HG03442 (cell line): ENCODE measurements at regions not wholly inside any gene's neighbourhood (a gene's known extent, or its start where the extent isn't known, plus 50 kb on each side); places are given as distances from the start of the nearest gene placed in this dataset.

Experiments
- ATAC-seq: cut with Tn5 transposase; IDR thresholded peaks from one replicate; pipeline ENCODE4 v1.9.1; 2021; ENCODE audit warnings: mild to moderate bottlenecking, moderate library complexity; ENCODE audit not compliant: unreplicated experiment

DNA sequence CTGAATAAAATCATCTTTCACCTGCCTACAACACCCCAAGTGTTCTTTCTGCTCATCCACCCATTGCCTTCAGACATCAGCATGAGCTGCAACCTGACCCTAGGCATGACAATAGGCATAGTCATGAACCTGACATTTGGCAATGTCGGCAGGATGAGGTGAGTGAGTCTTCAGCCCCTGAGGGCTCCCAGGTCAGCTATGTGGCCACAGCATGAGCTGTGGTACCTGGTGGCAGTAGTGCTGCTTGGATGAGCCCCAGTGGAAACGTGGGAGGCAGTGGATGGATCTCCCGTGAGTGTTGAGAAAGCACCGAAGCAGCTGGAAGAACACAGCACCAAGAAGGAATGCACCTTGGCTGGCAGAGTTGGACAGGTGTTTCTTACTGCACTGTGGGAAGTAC lies 334.8 kb upstream of the FAR2 start:
- no peak for ATAC-seq

DNA sequence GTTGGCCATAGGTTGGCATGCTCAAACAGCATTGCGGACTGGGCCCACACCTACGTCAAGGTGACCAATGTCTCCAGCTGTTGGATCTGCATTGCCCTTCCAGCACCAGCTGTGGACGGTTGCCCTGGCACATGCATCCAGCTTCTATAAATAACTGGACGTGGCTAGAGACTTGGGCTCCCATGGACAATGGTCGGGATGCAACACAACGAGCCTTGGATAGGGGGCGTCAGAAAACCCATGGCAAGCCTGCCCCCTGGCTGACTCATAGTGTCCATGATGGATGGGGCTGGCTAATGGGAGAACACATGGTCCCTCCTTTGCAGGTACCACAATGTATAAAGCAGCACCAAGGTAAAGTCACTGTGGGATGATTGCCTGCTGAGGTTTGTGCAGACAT lies 331.6 kb upstream of the FAR2 start:
- no peak for ATAC-seq

DNA sequence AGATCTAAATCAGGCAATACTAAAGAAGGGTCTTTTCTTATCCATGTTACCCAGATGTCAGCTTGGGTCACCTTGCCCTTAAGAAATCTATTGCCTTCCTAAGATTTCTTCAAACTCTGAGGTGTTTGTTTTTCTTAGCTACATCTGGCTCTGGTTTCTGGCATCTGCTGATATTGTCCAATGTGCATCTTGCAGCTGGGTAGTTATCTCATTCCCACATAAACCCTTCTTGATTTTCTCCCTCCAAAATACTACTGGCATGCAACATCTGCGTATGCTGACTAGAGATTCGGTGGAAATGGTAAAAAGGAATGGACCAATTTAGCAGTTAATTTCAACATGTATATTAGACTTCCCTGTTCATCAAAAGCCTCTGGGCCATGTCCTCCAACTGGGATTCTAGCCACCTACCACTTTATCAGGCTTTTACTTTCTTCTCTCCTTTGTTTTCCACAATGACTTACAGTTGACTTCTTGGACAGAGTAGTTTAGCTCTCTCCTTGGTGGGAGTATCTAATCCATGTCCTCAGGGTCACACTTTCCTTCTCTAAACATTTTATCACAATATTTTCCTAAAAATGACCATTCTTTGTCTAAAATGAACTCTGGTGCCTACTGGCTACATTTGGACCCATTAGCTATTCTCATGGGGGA lies 324.8 kb upstream of the FAR2 start:
- ATAC-seq, result no peak

DNA sequence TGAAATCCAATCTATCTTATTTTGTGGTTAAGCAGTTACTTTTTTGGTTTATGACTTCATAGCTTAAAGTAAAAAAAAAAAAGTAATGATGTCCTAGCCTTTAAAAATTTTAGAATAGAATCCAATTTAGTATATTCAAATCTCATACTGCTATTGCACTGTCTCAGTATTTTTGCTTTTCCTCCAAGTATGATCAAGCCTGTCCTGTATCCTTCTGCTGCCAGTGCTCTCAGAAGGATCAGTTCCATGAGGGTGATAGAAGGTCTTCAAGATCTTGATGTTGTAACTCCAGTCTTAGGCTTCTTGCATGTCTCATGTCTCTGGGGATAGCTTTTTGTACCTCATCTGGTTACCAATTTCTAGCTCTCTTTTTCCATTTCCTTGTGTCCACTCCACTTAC lies 324.2 kb upstream of the FAR2 start:
- ATAC-seq, result no peak

DNA sequence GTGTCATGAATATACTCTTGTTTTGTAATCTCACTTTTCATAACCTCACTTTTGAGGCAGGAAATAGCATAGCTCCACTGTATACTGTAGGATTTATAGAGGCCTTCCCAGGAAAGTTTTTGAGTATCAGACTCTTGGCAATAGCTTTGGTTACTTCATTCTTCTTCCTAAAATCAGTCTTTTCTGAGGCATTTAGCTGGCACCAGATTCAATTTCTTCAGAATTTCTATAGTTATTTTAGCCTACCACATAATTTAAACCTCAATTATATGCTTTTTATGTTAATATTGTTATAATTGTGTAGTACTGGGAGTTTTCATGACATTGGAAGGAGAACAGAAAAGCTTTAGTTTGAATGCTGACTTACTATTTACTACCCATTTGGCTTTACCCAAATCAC lies 322.3 kb upstream of the FAR2 start:
- no peak for ATAC-seq

DNA sequence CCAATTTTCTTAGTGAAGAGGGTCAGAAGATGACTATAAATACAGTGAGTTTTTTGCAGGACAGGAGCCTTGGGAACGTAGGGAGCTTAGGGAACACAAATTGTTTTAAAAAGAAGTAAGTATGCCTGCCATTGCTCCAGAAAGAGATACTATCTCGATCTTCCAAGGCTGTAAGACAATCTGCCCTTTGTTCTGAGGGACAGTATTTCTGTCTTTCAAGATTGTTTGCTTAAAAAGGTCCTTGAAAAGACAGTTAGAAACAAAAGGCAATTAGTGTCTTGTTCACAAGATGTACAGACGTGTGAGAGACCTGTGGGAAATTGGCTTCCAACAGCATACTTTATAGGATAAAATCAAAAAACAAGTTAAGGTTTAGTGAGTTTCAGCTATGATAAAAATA lies 321.2 kb upstream of the FAR2 start:
- no peak for ATAC-seq

DNA sequence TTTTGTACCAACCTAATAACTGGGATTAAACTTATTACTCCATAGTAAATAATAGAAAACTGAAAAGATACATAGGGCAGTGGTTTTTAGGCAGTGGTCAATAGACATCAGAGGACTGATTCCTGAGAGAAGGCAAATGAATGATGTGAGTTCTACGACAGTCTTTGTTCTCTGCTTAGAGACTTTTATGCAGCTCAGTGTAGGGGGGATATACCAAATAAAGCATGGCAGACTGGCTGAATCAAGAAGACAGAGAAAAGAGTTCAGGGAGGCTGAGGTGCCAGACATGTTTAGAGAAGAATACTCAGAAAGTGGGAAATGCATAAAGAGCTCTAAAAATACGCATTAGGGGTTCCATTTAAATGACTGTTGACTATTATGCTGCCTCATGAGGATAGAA lies 320.8 kb upstream of the FAR2 start:
- no peak for ATAC-seq

DNA sequence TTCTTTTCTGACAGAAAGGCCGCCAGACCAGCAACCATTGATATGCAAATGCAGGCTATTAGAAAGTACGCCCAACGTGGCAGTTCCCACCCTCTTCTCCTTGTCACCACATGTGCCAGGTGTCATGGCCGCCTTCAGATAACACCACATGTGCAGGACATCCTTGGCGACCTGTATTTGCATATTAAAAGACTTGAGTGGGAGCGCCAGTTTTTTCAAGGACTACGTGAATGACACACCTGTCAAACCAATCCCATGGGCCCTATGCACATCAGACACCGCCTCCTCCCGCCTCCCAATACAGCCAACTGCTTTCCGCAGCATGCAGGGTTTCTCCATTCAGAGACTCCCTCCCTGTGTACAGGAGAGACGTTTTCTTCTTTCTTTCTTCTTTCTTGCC lies 318.6 kb upstream of the FAR2 start:
- no peak for ATAC-seq

DNA sequence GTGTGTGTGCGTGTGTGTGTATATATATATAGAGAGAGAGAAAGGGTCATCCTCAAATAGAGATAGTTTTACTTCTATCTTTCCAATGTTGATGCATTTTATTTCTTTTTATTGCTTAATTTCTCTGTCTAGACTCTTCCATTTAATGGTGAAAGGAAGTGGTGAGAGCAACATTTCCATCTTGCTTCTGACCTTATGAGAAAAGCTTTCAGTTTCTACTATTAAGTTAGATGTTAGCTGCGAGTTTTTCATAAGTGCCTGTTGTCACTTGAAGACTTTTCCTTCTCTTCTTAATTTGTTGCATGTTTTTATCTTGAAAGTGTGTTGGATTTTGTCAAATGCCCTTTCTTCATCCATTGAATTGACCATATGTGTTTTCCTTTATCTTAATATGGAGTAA lies 304.4 kb upstream of the FAR2 start:
- ATAC-seq, result no peak

DNA sequence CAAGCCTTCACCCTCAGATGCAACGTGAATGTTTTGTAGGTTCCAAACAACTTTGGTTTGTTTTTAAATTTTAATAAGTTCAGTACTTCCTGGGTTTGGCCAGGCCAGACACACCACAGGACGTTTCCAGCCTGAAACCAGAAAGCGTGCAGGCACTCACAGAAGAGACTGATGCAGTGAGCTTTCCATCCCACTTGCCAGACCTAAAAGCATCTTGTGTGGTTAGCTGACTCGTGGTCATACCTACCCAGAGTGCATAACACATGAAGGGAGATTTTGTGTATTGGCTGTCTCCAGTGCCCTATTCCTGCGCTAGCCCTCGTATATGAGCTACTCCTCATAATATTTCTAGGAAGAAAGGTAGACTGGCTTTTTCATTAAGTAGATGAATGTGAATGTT lies 297.3 kb upstream of the FAR2 start:
- no peak for ATAC-seq

DNA sequence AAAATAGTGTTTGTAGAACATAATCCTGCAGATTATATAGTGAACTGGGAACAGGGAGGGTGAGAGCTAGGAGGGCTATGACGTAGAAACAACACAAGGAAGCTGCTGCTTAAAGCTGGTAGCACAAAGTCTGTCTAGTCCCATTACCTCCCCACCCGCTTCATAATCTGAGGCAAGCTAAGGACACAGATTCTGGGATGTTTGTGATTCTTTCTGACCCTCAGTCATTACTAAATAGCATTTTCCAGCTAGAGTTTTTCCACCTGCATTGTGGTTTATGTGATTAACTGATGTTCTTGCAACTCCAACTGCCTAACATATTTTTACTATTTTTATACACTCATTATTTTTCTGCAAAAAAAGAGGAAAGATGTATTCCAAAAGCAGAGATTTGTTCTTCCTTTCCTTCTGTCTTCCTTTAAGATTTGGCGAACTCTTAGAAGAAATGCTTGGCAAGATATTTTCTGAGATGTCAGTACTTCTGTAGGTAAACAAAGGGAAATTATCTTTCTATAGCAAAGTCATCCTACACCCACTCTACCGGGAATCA lies 293.2 kb upstream of the FAR2 start:
- no peak for ATAC-seq

DNA sequence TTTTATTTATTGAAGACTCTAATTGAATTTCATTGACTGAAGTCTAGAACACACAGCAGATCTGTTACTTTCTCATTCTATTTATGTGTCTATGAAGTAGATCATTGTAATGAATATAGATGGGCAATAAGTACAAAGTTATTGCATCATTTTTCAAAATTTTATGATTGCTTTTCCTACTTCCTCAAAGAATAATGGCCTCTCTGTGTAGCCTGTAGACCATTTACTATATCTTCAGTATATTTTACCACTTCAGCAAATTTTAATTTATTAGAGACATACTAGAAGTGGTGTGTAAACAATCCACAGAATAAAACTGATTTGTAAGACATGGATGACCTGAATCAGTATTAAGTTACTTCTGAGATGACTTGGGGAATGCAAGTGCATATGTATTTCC lies 291.7 kb upstream of the FAR2 start:
- ATAC-seq, result no peak

DNA sequence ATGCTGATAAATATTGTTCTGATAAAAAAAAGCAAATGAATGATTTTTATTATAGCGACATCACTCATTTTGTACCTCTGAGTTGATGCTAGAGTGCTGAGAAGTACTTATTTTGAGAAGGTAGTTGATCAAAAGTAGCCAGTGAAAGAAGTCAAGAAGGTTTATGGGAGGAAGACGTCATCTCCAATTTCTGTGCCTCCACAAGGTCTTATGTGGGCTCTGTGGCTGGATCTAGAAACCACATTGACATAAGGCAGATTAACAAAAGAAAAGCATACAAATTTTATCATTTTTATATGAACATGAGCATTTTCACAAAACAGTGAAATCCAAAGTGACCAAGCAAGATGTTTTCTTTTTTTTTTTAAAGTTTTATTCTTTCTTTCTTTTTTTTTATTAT lies 289.5 kb upstream of the FAR2 start:
- ATAC-seq, result no peak

DNA sequence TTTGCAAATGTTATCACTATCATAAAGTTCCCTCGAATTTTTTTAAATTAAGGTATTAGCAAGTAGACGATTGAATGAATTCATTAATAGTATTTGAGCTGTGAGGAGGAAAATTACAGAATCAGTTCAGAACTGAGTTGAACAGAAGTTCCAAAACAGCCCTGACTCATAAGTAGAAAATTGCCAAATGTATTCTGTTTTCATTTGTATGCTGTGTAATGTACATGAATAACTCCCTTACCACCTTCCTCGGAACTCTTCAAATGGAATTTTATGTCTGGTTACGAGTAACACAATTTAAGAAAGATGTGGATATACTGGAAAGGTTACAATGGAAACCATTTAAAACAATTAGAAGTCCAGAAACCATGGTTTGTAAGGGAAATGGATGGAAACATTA lies 283.3 kb upstream of the FAR2 start:
- ATAC-seq, result no peak

DNA sequence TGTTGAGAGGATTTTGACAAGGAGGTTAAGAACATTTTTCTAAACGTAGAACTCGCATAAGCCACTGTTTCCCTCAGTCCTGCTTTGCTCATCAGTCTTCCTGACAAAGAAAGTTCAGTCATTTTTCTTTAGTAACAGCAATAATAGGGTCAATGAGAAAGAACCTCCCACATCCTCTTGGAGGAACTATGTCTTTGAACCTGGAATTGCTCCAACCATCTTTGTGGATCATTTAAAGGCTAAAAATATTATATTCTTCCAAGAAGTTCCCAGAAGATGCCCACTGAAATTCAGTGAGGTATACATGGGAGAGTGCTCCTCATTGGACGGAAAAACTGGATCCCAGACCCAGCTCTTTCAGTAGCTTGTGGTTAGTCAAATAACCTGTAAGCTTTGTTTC lies 282.8 kb upstream of the FAR2 start:
- ATAC-seq, result no peak

DNA sequence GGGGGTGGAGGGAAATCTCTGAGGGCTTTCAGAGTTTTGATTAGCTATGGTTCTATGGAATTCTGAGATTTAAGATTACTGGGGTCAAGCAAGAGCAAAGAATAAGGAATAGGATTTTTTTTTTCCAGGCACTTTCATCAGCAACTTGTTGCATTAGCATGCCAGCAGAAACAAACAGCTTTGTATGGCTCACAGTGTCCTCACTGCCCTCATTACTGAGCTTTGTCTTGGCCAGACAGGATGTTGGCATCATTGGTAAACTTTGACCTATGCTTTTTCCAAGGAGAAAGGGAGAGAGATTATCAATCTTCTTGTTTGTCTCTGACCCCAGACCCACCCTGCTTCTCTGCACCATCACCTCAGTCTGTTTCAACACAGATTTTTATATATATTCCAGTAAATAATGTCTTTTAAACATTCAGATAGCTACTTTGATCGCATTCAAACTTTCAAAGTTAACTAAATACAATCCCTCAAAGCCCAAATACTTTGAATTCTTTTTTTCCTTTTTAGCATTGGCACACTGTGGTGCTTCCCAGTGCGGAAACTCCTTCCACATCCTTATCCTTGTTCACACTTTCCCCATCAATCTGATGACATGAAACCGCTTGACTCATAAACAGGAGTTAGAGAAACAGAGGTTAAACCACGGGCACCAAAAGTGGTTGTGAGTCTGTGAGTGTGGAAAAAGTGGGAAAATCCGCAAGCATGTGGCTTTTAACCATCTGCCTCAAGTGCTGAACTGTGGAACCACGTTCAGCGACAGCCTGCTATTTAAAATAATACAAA lies 282.2 kb upstream of the FAR2 start:
- ATAC-seq, result no peak

DNA sequence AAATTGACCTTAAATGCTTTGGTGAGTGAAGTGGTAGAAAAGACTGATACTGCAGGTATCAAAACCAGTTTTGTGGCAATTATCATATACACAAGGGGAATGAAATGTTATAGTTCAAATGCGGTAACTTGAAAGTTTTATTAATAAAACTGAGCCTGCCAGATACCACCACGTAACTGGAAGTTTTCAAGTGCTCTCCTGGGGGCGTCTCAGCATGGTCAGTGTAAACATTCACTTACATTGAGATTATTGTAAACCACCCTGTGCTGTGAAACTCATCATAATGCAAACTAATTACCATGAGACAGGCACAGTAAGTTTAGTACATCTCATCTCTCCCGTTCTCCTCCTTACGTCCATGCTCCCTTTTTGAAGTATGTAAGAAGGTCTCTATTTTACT lies 280.7 kb upstream of the FAR2 start:
- ATAC-seq, result no peak

DNA sequence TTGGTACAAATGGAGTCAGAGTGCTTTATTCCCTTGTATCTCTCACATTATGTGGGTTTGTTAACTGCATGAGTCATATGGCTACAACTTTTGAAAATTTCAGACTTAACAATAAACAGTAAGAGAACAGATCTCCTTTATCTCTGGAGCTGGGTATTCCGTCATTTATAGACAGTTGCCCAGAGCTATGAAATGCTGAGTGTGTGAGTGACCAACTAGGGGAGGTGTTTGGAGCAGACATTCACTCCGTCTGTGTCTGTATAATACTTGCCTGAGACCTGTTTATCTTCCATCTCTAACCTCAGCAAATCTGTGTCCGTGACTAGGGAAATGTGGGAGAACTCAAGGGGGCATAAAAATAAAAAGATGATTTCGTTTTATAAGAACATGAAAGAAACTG lies 279.9 kb upstream of the FAR2 start:
- ATAC-seq, result no peak

DNA sequence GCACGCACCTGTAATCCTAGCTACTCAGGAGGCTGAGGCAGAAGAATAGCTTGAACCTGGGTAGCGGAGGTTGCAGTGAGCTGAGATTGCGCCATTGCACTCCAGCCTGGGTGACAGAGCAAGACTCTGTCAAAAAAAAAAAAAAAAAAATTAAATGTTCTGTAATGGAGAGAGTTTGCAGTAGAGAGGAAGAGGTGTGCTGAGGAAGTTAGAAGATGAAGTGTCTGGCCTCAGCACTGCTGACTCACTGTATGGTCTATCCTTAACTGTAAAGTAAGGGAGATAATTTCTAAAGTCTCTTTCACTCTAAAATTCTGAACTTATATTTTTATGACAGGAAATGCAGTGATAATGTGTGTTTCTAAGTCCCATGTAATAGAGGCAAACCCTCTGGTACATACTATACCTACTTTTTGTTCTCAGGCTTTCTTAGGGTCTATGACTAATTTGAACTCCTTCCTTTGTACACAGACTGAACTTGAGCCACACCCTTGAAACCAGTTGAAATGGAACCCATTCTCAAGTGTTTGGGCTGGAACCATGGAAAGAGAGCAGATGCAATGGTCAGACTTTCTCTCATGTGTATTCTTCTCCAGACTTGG lies 278.1 kb upstream of the FAR2 start:
- no peak for ATAC-seq

DNA sequence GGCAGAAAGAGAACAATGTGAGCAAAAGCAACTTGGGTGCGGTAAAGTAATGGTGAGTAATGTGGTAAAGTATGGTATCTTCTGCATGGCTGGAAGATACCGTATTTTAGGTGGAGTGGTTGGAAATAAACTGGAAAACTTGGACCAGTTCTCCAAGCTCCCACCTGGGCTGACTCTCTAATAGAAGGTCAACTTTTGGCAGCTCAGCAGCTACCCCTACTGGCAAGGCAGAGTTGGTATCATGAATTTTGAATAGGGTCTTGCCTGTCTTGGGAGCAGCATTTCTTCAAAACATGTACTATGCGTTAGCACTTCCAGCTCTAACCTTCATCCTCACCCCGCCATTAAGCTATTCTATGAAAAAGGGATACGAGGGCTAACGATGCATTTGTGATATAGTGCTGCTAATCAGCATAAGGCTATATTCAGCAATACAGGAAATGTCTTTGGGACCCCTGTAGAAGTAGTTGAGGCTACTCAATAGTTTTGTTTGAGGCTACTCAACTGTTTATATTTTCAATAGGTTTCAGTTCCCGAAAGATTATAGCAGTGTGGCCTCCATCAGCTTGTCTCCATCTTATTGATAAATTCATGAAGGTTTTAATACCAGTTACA lies 276.3 kb upstream of the FAR2 start:
- ATAC-seq, result peak; percentile 58

DNA sequence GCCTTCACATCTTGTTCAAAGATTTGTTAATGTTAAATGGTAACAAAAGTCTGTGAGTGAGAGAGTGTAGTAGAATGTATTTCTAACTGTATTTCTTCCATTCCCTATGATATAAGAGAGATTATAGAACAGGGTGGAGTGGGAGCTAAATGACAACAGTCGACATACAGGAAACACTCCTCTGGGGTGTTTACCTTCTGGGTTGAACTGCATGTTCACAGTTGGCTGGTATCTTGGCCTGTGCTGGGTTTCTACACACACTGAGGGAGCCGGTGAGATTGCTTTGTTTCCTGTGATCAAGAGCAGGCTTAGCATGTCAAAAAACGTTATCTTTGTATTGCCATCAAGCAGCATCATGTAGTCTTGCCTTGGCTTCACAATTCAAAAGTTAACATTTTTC lies 274.3 kb upstream of the FAR2 start:
- ATAC-seq, result no peak
